Activated naive CD4-positive, alpha-beta T cell treated with anti-CD3 and anti-CD28 coated beads, Interleukin-2, amount 50 U/mL, for 16 hours (primary cell): ENCODE measurements at regions not wholly inside any gene's neighbourhood (a gene's known extent, or its start where the extent isn't known, plus 50 kb on each side); places are given as distances from the start of the nearest gene placed in this dataset.

ENCODE experiments used
- DNase-seq: peaks from one replicate; pipeline ENCODE4 v3.0.0-alpha.2; 2020

DNA sequence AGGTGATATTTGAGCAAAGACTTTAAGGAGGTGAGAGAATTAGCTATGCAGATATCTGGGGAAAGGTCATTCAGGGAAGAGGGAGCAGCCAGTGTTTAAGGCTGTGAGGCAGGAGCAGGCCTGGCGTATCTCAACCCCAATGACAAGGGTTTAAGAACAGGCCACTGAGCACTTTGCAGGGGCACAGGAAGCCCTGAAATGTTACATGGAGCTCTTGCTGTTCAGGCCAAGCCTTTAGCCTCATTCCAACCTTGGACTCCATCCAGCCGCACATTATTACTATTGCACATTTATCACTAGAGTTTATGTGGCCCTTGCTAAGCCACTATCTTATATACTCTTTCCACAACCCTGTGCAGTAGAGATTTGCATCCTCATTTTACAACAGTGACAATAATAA, 114.0 kb downstream of the EFNB1 start:
- no peak for DNase-seq

DNA sequence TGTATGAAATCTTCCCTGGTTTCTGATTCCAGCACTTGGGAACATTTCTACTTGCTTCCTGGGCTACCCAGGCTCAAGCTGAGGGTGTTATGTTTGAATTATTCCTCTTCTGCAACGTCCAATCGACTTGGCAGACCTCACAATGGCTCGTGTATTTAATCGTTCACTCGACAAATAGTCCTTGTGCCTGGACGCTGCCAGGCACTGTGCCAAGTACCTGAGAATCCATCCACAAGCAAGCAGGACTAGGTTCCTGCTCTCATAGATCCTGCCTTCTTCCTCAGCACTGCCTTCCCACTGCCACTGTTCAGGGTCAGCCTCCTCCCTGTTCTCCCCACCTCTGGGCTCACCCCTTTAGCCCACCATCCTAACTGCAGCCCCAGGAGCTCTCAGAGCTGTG, 113.3 kb downstream of the EFNB1 start:
- no peak for DNase-seq

DNA sequence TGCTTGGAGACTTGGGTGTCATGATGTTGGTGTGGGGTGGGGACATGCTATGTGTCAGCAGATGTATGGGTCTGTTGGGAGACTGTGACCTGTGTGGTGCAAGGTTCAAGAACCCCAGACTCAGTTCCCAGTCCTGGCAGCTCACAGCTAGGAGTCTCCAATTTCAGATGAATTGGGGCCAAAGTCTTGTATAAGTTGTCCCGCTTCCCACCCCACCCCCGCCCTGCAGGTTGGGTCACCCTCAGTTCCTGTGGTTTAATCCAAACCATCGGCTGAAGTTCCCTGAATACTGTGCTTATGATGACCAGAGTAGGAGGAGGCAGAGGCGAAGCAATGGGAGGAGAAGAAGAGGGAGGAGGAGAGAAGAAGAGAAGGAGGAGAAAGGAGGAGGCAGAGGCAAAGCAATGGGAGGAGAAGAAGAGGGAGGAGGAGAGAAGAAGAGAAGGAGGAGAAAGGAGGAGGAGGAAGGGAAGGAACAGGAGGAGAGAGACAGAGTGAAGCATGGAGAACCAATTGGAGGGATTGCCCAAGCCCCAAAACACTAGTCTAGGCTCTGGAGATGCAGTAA, 112.6 kb downstream of the EFNB1 start:
- DNase-seq = no peak

DNA sequence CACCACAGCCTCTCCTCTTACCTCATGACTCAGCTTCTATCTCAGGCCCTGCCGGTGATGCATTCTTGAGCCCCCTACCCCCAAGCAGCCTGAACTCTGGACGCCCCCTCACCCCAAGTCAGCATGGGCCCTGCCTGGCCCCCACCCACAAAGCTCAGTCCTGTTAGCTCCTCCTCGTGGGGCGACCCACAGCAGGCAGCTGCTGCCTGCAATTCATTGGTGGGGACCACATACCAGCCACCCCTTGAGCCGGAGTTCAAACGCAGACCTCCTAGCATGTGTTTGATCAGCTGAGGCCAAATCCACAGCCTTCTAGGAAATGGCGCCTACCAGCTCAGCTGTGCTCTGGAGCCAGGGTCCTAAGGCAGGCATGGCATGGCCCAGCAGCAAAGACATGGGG, 111.8 kb downstream of the EFNB1 start:
- no peak for DNase-seq

DNA sequence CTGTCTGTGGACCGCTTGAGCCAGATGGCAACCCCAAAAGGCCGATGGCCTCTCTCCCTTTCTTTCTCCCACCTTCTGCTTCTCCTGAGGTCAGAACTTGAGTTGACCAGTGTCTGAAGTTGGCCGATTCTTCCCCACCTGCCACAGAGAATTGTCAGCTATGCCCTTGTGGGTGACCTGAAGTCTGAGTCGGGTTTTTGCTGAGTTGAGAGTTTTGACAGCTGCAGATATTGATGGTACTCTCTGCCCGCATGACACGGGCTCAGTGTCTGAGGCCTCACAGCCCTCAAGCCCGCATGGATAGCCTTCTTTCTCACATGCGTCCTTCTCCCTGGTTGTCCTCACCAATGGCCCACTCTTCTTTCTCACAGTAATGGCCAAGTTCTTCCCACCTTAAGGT, 111.0 kb downstream of the EFNB1 start:
- DNase-seq = no peak

DNA sequence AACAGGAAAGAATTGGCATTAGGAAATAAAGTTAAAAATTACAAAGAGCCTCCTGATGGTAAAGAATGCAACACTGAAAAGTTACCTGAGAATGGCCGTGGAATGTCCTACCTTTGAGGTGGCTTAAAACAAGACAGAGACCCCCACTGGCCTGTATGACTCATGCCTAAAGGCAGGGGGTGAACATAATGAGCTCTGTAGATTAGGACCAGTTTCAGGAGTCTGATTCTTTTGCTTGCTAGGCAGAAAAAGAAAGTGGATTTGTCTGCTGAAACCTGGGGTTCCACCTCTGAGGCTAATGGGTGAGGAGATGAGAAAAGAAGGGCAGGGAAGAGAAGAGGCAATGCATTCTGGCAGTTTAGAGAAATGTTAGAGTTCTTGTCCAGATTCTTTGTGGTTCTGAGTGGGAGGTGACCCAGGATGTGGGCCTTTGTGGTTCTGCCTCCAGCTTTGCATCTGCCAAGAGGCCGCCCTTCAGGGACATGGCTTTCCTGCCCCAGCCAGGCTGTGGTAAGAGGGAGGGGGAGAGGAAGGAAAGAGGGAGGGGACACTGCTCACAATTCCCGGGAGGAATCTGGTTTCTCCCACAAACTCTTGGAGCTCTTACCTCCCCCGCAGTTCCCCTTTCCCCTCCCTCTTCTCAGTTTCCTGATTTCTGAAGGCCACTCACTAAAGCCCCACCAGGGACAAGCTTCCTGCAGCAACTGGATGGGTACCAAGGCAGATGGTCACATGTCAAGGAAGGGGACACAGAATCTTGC, 109.6 kb downstream of the EFNB1 start:
- no peak for DNase-seq

DNA sequence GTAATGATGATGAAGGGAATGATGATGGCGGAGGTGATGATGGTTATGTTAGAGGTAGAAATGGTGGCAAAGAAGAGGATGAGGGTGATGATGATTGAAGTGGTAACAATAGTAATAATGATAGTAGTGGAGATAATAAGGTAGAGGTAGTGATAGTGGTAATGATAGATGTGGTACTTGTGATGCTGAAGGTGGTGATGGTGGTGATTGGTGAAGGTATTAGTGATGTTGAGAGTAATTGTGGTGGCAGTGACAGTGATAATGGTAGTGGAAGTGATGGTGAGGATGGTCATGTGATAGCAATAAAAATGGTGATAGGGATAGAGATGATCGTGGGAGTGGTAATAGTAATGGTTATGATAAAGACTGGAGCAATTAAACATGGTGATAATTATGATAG, 108.8 kb downstream of the EFNB1 start:
- DNase-seq = no peak

DNA sequence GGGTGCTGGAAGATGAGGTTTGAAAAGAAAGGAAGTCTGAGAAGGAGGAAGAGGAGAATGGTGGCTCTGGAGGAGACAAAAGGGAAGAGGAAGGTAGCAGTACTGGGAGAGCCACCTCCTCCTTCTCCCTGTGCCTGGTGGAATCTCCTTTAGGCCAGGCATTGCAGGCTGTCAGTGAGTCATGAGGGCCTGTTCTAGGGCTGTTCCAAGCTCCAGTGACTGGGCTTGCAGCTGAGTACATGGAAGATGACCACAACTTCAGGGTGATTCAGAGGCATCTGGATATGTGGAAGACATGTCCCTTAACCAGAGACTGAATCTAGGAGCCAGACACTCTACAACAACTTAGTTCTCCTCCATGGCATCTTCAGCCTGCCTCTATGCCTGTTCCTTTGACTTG, 107.8 kb downstream of the EFNB1 start:
- no peak for DNase-seq

DNA sequence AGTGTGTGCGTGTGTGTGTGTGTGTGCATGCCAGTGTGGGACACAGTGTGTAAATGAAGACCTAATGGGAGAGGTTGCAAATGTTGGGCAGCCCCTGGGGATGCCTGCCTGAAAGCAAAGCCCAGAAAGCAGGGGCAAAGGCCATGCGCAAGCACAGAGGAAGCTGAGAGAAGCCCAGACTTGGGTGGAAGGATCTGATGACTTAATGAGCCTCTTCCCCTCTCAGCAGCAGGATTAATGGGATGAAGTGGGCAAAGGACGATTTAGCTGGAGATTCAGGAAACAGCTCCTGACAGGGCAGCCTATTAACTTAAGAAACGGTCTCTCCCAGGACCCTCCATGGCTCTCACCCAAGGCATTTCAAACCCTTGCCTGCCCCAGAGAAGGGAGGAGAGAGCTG, 107.3 kb downstream of the EFNB1 start:
- DNase-seq = no peak

DNA sequence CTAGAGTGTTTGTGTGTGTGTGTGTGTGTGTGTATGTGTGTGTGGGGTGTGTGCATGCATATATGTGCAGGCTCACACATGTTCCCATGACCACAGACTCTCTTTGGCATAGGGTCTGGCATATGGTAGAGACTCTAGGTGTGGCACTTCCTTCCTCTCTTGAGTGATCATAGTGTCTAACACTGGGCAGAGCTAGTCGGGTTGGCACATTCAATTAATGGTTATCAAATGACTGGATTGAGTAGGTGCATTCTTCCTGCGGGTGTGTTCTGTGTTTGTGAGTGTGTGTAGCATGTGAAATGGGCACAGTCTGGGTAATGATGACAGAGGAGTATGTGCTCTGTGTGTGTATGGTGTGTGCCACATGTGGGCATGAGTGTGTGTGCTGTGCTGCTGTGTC, 106.5 kb downstream of the EFNB1 start:
- DNase-seq = no peak

DNA sequence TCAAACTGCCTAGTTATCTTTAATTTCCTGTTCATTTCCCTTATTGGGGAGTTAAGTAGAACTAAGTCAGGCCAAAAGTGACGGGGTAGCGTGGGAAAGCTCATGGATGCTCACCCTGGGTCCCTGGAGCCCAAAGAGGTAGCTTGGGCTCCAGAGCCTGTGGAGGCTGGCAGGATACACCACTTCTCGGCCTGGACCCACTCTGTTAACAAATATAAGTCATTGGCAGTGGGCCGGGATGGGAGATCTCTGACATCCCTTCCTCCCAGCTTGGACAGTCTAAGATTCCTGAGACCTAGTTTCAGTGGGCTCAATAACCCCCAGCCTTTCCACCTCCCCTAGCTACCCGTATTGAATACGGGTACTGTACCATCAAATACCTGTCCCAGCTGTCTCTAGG, 106.1 kb downstream of the EFNB1 start:
- DNase-seq = no peak

DNA sequence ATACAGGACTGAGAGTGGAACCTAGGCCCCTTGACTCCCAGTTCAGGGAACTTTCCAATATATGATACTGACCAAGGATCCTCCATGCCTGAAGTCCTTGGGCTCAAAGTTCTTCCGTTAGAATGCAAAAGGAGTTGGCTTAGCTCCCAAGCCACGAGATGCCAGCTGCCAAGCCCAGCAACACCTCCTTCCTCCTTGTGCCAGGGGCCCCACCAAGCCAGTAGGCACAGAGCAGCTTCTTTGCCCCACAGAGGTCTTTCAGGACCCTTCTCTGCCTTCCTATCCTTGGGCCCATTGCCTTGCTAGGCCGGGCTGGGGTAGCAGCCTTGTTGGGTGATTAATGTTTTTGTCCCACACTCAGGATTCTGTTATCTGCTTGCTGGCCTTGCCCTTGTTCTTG, 105.6 kb downstream of the EFNB1 start:
- DNase-seq = no peak

DNA sequence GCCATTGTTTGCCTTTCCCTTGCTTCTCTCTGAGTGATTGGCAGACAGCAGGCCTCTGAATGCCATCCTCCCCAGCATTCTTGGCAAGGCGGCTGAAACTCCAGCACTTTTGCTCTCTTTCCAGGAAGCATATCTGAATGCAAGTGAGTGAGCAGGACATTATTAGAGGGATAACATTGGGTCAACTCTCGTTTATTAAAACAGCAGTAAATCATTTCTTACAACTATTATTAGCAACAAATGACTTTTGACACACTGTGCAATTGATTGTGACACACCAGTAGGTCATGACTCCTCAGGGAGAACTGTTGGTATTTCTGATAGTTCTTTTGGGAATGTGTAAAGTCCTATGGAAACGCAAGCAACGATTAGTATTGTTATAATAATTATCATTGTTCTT, 103.8 kb downstream of the EFNB1 start:
- no peak for DNase-seq

DNA sequence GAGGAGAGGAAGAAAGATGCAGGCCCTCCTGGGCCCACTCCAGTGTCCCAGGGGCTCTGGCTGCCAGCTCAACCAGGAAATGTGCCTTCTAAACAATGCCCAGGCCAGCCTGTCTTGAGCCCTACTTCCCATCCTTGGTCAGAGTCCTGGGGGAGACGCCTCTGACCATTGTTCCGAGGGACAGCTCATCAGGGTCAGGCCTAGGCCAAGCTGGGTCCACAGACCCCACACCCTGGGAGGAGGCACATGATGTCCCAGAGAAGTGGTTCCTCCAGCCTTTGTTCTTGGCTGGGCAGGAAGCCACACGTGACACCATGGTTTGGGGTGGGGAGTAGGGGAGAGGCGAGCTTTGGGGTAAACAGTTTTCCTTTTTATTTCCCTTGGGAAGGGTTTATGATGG, 102.5 kb downstream of the EFNB1 start:
- DNase-seq = no peak

DNA sequence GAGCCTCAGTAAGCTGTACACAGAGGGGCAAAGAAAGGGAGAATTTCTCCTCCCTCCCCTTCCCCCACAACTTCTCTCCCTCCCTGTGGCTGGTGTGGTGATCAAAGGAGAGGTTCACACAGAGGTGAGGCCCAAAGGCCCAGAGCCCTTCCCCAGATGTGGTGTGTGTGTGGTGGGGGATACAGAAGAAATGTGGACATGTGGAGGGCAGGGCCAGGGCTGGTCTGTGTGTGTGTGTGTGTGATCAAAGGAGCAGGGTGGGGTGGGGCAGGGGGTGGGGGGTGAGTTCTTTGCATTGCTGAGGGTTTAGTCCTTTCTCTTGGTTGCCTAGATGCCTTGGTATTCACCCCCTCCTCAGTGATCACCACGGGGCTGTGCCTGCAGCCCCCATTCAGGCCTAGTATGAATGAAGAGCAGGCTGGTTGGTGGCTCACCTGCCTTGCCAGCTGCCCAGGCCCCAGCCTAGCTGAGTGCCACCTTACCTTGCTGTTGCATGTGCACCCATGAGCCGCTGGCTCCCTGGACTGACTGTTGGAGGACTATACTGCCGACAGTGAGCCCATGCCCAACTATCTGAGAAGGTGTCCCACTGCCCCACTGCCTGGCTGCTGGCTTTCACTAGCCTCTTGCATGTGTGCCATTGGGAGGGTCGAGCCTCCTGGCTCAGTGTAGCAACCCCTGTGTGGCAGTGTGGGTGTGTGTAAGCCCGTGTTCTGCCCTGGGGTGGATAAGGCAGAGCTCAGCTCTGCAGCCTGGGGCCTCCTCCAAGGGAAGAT, 101.9 kb downstream of the EFNB1 start:
- DNase-seq = no peak

DNA sequence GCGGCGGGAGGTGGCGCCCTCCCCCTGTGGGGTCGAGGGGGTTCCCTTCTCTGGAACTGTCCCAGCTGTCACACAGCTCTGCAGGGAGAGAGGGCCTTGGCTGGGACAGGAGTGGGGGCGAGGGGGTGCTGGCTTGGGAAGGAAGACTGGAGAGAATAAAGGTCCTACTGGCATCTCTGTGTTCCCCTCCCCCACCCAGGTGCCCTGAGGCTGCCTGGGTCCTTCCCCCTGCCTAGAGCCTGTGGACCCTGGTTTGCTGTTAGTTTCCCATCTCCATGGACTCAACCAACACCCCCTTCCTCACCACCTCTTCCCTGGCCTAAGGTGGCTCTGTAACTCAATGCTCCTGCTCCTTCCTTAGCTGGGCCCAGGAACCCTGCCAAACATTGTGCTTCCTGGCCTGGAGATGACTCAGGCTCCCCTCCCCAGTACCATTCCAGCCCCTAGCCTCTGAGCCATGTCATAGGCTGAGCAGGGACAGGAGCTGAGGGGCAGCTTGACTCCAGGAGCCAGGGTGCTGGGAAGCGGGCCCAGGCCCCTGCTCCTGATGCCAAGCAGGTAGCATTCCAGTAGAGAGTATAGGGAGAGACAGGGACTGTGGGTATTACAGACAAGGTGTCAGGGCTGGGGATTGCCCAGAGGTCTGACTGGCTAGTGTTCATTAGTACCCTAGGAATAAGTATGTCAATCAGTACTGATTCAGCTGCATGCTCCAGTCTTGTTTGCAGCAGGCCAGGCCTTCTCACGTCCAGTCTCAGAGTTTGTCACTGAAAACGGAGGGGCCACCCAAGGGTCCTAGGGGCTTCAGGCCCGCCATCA, 100.7 kb downstream of the EFNB1 start:
- DNase-seq = no peak

DNA sequence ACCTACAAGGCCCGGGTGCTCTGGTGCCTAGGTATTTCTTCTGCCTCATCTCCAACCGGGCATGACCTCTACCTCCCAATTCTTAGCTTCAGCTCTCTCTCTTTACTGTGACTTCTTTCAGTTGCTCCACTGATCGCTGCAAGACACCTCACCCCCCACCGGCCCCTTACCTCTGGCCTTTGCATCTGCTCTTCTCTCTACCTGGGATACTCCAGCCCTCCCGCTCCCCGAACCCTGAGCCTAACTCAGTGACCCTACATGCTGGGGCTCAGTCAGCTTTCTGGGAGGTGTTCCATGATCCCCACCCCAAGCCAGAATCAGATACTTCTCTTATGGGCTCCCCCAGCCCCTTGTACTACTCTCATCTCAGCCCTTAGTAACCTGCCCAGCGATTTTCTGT, 99.6 kb downstream of the EFNB1 start:
- no peak for DNase-seq

DNA sequence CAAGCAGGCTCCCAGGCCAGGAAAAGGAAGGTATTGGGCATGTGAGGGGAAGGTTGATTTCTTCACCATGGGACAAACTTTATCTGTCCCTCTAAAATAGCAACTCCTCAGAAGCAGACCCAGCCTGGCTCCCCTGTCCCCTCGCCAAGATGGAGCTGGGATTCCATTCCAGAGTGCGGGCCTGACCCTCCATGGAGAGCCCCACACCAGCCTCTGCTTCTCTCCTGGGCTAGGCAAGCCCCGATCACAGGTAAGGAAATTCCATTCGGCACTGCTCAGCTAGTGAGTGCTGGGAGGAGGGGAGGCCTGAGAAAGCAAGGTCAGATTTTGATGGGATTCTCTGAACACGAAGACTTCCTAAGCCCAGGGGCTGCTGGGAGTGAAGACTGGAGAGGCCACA, 98.4 kb downstream of the EFNB1 start:
- no peak for DNase-seq

DNA sequence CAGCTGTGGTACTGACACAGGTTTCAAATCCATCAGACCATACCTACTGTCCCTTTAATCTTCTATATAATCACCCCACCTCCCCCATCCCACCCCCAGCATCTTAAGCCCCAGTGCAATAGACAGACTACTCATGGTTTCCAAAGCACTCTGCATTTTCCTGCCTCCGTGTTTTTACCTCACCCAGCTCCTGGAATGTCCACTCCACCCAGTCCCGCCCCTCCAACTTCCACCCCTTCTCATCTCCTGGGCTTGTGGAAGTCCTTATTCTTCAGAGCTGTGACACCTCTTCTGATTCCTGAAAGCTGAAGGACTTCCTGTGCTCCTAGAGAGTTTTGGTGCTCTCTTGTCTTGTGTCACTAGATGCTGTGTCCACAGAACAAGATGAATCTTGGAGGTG, 94.3 kb downstream of the EFNB1 start:
- no peak for DNase-seq

DNA sequence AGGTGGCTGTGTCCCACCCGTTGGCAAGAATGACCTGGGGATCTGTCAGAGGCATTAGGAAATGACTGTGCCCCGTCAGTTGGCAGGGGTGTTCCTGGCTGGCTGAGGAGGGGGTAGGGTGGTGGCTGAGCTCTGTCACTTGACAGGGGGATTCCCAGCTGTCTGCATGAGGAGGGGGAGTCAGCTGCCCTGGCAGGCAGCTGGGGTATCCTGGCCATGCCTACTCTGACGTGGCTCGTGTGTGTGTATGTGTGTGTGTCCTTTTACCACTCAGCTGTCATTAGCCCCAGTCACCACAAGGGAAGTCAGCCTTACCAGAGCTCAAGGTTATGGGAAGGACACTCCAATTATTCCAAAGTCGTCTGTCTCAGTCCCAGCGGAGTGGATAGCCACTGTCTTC, 93.2 kb downstream of the EFNB1 start:
- DNase-seq = no peak

DNA sequence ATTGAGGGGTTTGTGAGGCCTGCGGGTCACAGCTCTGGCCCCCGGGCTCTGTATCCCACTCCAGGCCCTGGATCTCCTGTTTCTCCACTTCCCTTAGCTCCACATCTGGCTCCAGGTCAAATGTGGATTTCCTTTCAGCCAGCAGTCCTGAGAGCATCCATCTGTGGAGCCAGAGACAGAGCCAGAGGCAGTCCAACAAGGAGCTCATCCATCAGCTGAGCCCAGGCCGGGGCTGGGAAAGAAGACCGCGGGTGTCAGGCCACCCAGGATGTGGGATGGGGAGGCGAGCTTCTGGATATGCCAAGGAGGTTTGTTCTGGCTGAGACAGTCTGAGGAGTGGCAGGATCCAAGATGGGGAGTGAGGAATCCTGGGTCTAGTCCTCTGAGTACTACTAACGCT, 91.7 kb downstream of the EFNB1 start:
- DNase-seq = no peak

DNA sequence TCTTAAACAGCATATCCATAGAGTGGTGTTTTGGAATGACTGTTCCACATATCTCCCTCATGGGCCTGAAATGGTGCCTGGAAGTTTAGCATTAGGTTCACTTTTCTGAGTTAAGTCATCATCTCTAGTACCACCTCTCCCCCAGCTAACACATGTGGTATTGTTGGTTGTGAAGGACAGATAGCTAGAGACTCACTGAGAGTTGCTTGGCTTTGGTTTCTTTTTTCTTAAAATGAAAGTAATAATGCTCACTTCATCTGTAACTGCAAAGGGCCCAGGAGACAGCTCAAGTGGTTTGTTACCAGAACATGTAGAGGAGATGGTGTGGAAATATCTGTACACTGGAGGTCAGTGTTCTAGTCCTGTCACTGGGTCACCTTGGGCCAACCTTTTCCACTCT, 90.9 kb downstream of the EFNB1 start:
- no peak for DNase-seq

DNA sequence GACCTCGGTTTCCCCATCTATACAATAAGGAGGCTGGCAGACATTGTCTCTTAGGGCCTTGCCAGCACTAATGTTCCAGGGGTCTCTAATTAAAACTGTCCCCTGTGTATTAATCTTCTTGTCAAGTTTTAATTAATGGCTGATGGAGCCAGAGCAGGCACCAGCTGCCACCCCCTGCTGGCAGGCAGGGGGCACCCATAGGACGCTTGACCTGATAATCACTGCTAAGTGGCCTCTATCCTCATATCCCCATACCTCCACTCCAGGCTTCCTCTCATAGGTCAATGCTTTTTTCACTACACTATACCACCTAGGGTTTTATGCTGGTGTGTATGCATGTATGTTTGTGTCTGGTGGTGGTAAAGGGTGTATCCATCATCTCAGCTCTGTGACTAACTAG, 89.4 kb downstream of the EFNB1 start:
- no peak for DNase-seq

DNA sequence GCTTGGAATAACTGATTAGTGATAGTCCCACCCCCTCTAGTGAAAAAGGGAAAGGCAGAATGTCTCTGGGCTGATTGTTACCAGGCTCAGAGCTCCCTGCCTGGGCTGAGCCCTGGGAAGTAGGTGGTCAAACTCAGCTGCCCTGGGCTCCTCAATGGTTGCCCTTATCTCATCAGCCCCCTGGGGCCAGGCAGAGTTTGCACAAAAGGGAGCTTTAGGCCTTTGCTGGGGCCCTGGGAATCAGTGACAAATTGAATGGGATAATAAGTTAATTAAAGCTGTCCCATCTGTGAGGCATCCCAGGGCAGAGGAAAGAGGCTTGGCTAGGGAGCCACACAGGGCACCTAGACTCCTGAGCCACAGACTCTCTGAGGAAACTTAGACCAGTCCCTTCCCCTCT, 89.0 kb downstream of the EFNB1 start:
- no peak for DNase-seq
